GM18508 (cell line): ENCODE measurements at regions not wholly inside any gene's neighbourhood (a gene's known extent, or its start where the extent isn't known, plus 50 kb on each side); places are given as distances from the start of the nearest gene placed in this dataset.

Source experiments
- ATAC-seq: cut with Tn5 transposase; IDR thresholded peaks from one replicate; pipeline ENCODE4 v1.9.1; 2021; ENCODE audit warnings: moderate number of reproducible peaks; ENCODE audit not compliant: insufficient read depth, unreplicated experiment

DNA sequence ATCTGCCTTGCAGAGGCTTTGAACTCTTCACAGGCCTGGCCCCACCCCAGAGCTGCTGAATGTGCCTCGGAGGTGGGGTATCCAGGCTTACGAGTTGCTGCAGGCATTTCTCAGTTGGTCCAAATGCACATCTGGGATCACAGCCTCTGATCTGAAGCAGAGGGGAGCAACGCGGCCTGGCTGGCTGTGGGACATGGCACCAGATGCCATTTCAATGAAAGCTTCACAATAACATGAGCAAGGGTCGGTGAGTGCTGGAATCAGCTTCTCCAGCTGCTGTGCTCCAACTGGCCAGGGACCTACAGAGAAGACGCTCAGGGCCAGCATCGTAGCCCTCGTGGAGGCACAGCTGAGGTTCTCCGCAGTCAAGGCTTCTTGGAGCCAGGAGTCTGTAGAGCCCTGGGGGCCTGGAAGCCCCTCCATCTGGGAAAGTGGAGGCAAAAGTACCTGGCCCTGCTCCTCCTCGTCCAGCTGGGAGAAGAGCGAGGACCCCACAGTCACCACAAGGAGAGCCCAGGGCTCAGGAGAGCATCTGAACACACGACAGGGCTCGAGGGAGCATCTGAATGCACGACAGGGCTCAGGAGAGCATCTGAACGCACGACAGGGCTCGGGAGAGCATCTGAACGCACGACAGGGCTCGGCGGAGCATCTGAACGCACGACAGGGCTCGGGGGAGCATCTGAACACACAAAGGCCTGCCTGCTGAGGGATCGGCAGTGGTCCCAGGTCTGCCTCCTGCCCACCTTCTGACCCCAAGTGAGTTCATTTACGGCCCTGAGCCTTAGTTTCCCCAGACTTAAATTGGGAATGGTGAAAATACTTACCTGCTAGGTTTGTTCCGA lies 165.2 kb downstream of the DLL1 start:
- ATAC-seq: no peak

DNA sequence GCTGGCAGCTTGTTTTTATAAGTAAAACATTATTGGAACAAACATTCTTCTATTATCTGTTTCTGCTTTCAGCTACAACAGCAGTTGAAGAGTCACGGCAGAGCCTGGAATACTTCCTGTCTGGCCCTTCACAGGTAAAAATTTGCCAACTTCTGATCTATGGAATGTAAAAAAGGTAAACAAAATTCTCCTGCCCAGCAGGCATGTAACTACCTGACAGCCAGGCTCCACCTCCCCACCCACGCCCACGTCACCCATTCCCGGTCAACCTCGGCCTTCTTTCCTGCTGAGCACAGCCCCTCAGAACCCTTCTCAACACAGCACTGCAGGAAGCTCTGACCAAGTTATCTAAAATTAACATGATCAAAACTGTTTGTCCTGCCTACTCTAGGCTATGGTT lies 166.0 kb downstream of the DLL1 start:
- no peak for ATAC-seq

GRCh38 chr6:170124150-170124549 lies 166.7 kb downstream of the DLL1 start:
- no peak for ATAC-seq

GRCh38 chr6:170122651-170123050 lies 168.2 kb downstream of the DLL1 start:
- ATAC-seq: no peak

GRCh38 chr6:170117111-170117972 lies 173.5 kb downstream of the DLL1 start:
- ATAC-seq: no peak

GRCh38 chr6:170116636-170117035 lies 174.2 kb downstream of the DLL1 start:
- ATAC-seq: no peak

DNA sequence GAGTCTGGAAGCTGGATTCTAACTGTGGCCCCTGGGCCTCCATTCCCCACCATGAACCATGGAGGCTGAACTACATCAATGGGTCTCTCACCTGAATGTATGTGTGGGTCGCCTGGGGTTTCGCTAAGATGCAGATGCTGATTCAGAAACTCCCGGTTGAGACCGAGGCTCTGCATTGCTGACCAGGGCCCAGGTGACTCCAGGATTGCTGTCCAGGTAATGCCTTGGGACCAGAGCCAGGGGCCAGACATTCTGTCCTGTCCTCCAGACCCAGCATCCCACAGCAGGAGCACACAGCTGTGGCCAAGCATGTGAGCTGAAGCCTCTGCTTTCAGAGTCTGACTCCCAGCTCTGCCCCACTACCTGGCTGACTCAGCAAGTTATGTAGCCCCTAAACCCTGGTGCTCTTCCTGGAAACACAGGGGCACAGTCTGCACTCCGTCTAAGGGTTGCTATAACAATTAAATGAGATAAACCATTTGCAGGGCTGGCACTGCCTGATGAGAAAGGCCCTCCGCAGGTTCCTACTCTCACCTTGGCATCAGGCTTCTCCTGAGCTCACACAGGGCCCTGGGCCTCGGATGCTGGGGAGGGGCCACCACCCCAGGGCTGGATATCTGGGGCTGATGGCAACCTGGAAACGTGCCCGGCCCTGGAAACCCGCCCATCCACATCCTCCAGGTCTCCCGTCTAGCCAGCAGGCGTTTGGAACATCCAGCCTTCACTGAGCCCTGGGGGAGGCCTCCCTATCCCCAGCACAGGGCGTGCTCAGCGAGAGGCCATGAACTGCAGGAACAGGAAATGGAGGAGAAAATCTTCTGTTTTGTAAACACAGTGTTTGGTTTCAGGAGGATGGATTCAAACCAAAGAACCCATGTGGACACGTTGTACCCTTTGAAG lies 175.7 kb downstream of the DLL1 start:
- no peak for ATAC-seq

- ATAC-seq: no peak
These were observed 176.5 kb downstream of the DLL1 start for GRCh38 chr6:170114187-170114945.

GRCh38 chr6:170113141-170113540 lies 177.7 kb downstream of the DLL1 start:
- ATAC-seq: no peak

DNA sequence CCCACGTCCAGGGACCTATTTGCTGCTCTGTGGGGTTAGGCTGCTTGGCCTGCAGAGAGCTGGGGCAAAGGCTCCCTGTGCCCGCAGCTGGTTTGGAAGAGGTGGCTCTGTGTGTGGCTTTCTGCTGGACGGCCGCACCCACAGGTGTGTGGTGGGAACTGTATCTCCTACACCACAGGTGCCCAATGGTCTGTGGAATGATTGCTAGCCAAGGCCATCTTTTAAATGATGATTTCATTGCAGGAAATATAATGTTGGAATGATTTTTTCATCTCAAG lies 178.4 kb downstream of the DLL1 start:
- ATAC-seq: no peak

DNA sequence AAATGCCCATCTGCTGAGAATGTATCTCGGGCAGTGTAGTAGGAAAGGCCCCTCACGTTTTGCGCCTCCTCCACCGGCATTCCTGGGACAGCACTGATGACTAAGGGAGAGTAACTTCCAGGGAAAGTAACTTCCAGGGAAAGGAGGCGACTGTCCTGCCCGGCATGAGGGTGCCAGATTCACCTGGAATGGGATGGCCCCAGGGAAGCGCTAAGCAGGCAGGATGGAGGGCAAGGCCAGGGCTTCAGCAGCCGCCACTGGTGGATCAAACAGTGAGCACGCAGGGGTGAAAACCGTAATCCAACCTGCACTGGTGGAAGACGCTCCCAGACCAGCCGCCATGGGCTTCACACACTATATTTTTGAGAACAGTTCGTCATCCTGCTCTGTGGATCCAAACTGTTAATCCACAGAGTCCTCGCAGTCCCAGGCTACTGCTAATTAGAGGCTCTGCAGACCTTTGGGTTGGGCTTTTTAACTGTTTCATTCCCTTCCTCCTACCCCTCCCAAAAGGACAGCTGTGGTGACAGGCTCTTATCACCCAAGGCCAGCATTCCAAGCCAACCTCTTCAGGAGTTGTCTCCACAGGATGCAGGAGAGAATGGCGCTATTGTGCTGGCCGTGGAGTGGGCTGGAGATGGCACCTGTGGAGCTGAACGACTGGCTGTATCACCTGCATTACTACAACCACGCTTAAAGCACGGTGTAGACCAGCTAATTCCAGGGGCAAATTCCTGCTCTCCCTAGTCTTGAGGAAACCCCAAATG lies 178.9 kb downstream of the DLL1 start:
- ATAC-seq: no peak

GRCh38 chr6:170111141-170111664 lies 179.7 kb downstream of the DLL1 start:
- ATAC-seq: no peak

- ATAC-seq: no peak
These were observed 180.4 kb downstream of the DLL1 start for GRCh38 chr6:170110201-170111140.

- ATAC-seq: no peak
These were observed 181.8 kb downstream of the DLL1 start for GRCh38 chr6:170108890-170109587.

DNA sequence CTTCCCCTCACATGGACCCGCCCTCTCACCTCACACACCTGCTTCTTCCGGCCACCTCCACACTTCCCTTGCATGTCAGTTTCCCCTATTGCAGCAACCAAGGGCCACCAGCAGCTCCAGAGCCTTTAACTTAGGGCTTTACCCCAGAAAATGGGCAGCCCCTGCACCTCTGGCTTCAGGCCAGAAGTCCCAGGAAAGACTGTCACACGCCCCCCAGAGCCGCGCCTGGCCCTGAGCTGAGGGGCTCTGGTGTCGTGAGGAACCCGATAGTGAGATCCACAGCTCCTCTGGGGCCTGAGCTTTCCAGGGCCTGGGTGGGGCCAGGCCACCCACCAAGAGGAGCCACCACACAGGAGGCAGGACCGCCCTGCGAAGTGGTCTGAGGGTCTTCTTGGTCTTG lies 182.4 kb downstream of the DLL1 start:
- no peak for ATAC-seq

DNA sequence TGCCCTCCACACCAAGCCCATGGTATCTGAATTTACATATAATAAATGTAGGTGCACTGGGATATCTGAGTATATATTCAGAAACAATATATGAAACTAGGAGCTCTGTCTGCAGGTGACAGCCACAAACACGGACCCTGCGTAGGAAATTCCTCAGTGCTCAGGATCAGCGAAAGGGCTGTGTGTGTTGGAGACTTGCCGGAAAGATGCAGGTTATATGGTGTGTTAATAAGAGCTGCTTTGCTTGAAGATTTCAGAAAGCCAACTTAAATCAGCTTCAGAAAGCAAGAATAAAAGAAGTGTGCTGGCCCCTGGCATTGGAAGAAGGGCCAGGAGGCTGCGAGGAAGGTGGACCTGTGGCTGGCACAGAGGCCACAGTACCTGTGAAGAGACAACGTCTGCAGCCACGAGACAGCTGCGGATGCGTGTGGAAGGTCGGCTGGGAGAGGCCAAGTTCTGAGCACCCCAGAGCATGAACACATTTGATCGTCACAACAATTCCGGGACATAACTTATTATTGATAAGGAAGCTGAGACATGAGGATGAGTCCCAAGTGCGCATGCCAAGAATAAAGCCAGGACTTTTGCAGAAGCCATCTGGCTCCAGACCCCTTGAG lies 183.2 kb downstream of the DLL1 start:
- ATAC-seq: no peak
